SK-N-SH (cell line): ENCODE measurements at regions not wholly inside any gene's neighbourhood (a gene's known extent, or its start where the extent isn't known, plus 50 kb on each side); places are given as distances from the start of the nearest gene placed in this dataset.

Experiments used
- POLR2AphosphoS5 ChIP-seq: IDR thresholded peaks from 2 replicates; pipeline ENCODE4 v1.6.1; 2012; ENCODE audit warnings: low read depth, low read length
- SMC3 ChIP-seq: IDR thresholded peaks from 2 replicates; pipeline ENCODE4 v1.6.1; 2012; ENCODE audit warnings: low read depth, low read length, improper control_type of control experiment

- no peak for TF ChIP-seq POLR2AphosphoS5
- TF ChIP-seq SMC3 = no peak
Measured at GRCh38 chr17:79530361-79531105, 80.3 kb downstream of the RBFOX3 start.
